ENCODE measurements at regions not wholly inside any gene's neighbourhood (a gene's known extent, or its start where the extent isn't known, plus 50 kb on each side); places are given as distances from the start of the nearest gene placed in this dataset.
"Not testable (repeated sequence)": the region's sequence is repeated elsewhere in the genome, so short reads cannot be mapped to it uniquely, and the experiment has no call there.

DNA sequence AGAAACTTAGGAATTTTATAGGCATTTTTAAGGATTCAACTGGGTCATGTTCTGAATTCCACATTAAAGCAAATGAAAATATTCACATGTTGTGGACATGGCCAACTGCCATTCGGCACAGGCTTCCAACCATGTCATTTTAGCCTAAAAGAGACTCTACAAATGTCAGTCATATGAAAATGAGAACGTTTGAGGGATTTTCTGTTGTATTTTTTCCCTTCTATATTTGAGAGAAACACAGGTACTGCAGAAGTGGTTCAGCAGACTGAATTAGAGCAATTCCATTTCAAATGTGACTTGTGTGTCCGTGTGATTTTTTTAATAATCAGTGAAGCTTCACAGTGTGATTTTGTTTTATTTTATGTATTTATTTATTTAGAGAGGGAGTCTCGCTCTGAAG is 124.3 kb downstream of the TP53TG3F start:
- H3K4me1 ChIP-seq; H3K9me3 ChIP-seq; intact Hi-C loops (cut with DNase I; ENCODE audit: low total_unique reads); H3K36me3 ChIP-seq (ENCODE audit: low read depth, missing control alignments); DNase-seq; H3K27ac ChIP-seq; H3K4me3 ChIP-seq; H3K27me3 ChIP-seq: not testable (repeated sequence)
- no CpG with 5 or more reads among the region's 4 CpGs for WGBS, 2 donors

DNA sequence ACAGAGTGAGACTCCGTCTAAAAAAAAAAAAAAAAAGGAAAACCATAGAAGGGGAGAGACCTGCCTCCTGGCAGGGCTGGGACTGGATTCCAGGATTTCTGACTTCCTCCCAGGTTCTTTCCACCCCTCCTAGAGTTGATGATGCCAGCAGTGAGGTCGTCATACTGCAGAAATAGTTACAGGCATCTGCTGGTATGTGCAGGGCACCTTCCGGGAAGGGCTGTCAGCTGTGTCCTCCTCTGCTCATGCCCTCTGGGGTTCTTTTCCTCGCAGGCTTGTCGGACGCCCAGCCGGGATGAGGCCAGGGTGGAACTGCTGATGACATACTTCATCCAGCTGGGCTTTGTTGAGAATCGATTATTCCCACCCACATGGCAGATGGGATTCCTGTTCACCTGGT is 129.2 kb downstream of the TP53TG3F start:
- DNase-seq; H3K27me3 ChIP-seq; H3K4me3 ChIP-seq; H3K4me1 ChIP-seq; H3K9me3 ChIP-seq; intact Hi-C loops (cut with DNase I; ENCODE audit: low total_unique reads); H3K27ac ChIP-seq; H3K36me3 ChIP-seq (ENCODE audit: low read depth, missing control alignments): not testable (repeated sequence)
- WGBS, 2 donors, result no CpG with 5 or more reads among the region's 8 CpGs

DNA sequence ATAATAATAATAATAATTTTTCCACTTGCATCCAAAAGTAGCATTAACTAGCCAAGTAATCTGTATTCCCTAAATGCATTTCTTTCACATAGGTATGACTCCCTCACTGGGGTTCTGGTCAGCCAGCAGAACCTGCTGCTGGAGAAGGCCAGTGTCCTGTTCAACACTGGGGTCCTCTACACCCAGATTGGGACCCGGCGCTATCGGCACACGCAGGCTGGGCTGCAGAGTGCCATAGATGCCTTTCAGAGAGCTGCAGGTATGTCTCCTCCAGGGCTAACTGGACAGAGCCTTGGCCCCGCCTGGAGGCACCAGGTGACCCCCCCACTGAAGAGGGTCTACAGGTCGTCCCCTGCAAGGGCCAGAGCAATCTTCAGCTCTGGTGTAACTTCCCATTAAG is 133.9 kb downstream of the TP53TG3F start:
- H3K4me3 ChIP-seq; H3K27me3 ChIP-seq; intact Hi-C loops (cut with DNase I; ENCODE audit: low total_unique reads); H3K27ac ChIP-seq; DNase-seq; H3K36me3 ChIP-seq (ENCODE audit: low read depth, missing control alignments); H3K4me1 ChIP-seq; H3K9me3 ChIP-seq: not testable (repeated sequence)
- no CpG with 5 or more reads among the region's 6 CpGs for WGBS, 2 donors

DNA sequence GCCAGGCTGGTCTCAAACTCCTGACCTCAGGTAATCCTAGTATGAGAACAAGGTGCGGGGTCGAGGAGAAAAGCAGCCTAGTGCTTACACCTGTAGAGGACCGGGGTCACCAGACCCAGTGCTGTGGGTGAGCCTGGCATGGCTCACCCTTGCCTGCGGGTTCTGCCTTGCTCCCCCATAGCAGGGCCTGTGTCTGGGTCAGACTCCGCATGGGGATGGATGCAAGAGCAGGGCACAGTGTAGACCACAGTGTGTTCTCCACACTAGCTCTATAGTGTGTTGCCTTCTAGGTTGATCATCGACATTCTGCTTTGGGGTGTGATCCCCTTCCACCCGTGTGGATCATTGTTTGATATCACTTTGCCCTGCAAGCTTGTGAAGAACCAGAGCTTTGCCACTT is 135.7 kb downstream of the TP53TG3F start:
- H3K36me3 ChIP-seq (ENCODE audit: low read depth, missing control alignments); DNase-seq; intact Hi-C loops (cut with DNase I; ENCODE audit: low total_unique reads); H3K9me3 ChIP-seq; H3K4me1 ChIP-seq; H3K27ac ChIP-seq; H3K27me3 ChIP-seq; H3K4me3 ChIP-seq: not testable (repeated sequence)
- no CpG with 5 or more reads among the region's 7 CpGs for WGBS, 2 donors

DNA sequence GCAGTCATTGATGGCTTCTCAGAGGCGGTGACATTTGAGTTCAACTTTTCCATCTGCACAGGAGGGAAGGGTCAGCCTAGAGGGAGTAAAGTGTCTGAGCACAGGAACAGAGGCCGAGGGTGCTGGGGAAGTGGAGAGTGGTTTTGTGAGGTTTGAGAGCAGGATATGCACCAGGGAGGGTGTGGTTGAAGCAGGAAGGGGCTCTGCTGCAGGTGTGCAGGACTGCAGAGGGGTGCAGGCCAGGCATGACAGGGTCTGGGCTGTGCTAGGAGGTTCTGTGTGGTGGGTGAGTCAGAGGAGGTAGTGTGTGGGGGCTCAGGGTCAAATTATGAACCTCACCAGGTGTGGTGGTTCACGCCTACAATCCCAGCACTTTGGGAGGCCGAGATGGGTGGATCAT is 141.6 kb downstream of the TP53TG3F start:
- H3K27ac ChIP-seq; intact Hi-C loops (cut with DNase I; ENCODE audit: low total_unique reads); H3K27me3 ChIP-seq; DNase-seq; H3K4me3 ChIP-seq; H3K36me3 ChIP-seq (ENCODE audit: low read depth, missing control alignments); H3K9me3 ChIP-seq; H3K4me1 ChIP-seq: not testable (repeated sequence)
- WGBS, 2 donors, result no CpG with 5 or more reads among the region's 4 CpGs

DNA sequence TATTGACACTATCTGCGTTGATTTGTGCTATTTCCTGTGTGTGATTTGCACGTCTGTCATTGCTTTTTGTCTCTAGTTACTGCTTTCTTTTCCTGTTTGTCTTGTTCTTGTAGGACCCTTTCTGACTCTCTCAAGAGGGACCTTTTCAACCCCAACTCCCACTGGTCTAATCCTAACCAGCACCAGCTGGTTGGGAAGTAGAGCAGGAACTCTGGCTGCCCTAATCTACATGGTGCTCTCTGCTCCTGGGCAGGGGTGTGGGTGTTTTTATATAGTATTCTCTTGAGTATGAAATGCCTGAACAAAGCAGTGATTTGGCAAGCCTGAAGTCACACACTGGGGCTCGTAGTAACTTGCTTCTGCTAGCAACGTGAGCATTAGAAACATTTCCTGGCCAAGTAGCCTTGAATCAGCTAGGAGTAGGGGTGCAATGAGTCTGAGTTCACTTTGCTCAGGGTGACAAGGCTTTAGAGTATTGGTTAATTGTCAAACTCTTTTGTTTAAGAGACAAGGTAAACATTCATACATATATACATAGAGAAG is 164.2 kb downstream of the TP53TG3F start:
- not testable (repeated sequence) for H3K4me1 ChIP-seq
- 48 to 81% methylated on average over 2 to 4 of the region's 4 CpGs for WGBS, 2 donors

DNA sequence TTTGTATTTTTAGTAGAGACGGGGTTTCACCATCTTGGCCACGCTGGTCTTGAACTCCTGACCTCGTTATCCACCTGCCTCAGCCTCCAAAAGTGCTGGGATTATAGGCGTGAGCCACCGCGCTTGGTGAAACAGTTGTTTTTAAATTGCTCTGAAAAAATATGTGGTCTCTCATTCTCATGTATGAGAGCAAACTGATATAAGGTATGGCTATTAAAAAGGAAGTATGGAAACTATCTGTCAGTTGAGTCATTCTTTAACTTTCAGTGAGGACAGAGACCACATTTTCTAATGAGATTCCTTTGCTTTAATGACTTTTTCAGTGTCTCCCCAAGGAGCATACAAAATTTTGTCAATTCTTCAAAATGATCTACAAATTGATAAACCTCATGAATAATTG is 169.5 kb downstream of the TP53TG3F start:
- H3K27me3 ChIP-seq; H3K4me3 ChIP-seq; intact Hi-C loops (cut with DNase I; ENCODE audit: low total_unique reads); H3K36me3 ChIP-seq (ENCODE audit: low read depth, missing control alignments); H3K9me3 ChIP-seq; H3K27ac ChIP-seq; H3K4me1 ChIP-seq; DNase-seq: not testable (repeated sequence)
- 72 to 75% methylated on average over 6 of the region's 6 CpGs for WGBS, 2 donors

More for the DNA sequence above, 164.2 kb downstream of the TP53TG3F start:
- H3K27me3 ChIP-seq; H3K27ac ChIP-seq; H3K4me3 ChIP-seq; H3K9me3 ChIP-seq; intact Hi-C loops (cut with DNase I; ENCODE audit: low total_unique reads); DNase-seq; H3K36me3 ChIP-seq (ENCODE audit: low read depth, missing control alignments): not testable (repeated sequence)

GRCh38 chr16:33631713-33632112 is 172.3 kb downstream of the TP53TG3F start:
- H3K9me3 ChIP-seq; DNase-seq; H3K4me1 ChIP-seq; intact Hi-C loops (cut with DNase I; ENCODE audit: low total_unique reads); H3K36me3 ChIP-seq (ENCODE audit: low read depth, missing control alignments); H3K27me3 ChIP-seq; H3K4me3 ChIP-seq; H3K27ac ChIP-seq: not testable (repeated sequence)
- 85 to 87% methylated on average over 4 of the region's 4 CpGs for WGBS, 2 donors

- H3K9me3 ChIP-seq; DNase-seq; H3K4me3 ChIP-seq; H3K4me1 ChIP-seq; intact Hi-C loops (cut with DNase I; ENCODE audit: low total_unique reads); H3K27me3 ChIP-seq; H3K27ac ChIP-seq; H3K36me3 ChIP-seq (ENCODE audit: low read depth, missing control alignments): not testable (repeated sequence)
- 88 to 91% methylated on average over 2 of the region's 3 CpGs for WGBS, 2 donors
Observed at GRCh38 chr16:33634057-33634456, 174.6 kb downstream of the TP53TG3F start.

- H3K9me3 ChIP-seq; DNase-seq; H3K4me3 ChIP-seq; H3K27me3 ChIP-seq; H3K36me3 ChIP-seq (ENCODE audit: low read depth, missing control alignments); H3K27ac ChIP-seq; intact Hi-C loops (cut with DNase I; ENCODE audit: low total_unique reads); H3K4me1 ChIP-seq: not testable (repeated sequence)
Observed at GRCh38 chr16:33636760-33637159, 177.3 kb downstream of the TP53TG3F start.

GRCh38 chr16:33643270-33643669 is 183.9 kb downstream of the TP53TG3F start:
- H3K4me3 ChIP-seq; H3K27me3 ChIP-seq; H3K9me3 ChIP-seq; H3K27ac ChIP-seq; H3K4me1 ChIP-seq; H3K36me3 ChIP-seq (ENCODE audit: low read depth, missing control alignments); intact Hi-C loops (cut with DNase I; ENCODE audit: low total_unique reads); DNase-seq: not testable (repeated sequence)
- 92 to 100% methylated on average over 2 of the region's 2 CpGs for WGBS, 2 donors

GRCh38 chr16:33643698-33644381 is 184.4 kb downstream of the TP53TG3F start:
- 60 to 64% methylated on average over 5 of the region's 5 CpGs for WGBS, 2 donors
- H3K27ac ChIP-seq; intact Hi-C loops (cut with DNase I; ENCODE audit: low total_unique reads); H3K4me3 ChIP-seq; H3K36me3 ChIP-seq (ENCODE audit: low read depth, missing control alignments); H3K4me1 ChIP-seq; H3K9me3 ChIP-seq; H3K27me3 ChIP-seq; DNase-seq: not testable (repeated sequence)

GRCh38 chr16:33646386-33646785 is 187.0 kb downstream of the TP53TG3F start:
- intact Hi-C loops (cut with DNase I; ENCODE audit: low total_unique reads); H3K9me3 ChIP-seq; H3K27ac ChIP-seq; DNase-seq; H3K4me3 ChIP-seq; H3K27me3 ChIP-seq; H3K4me1 ChIP-seq; H3K36me3 ChIP-seq (ENCODE audit: low read depth, missing control alignments): not testable (repeated sequence)
- WGBS, 2 donors, result 35 to 38% methylated on average over 2 of the region's 2 CpGs

Measured in testis (tissue), 2 donors.